ENCODE measurements at regions not wholly inside any gene's neighbourhood (a gene's known extent, or its start where the extent isn't known, plus 50 kb on each side); places are given as distances from the start of the nearest gene placed in this dataset.
"Not testable (repeated sequence)": the region's sequence is repeated elsewhere in the genome, so short reads cannot be mapped to it uniquely, and the experiment has no call there.

DNA sequence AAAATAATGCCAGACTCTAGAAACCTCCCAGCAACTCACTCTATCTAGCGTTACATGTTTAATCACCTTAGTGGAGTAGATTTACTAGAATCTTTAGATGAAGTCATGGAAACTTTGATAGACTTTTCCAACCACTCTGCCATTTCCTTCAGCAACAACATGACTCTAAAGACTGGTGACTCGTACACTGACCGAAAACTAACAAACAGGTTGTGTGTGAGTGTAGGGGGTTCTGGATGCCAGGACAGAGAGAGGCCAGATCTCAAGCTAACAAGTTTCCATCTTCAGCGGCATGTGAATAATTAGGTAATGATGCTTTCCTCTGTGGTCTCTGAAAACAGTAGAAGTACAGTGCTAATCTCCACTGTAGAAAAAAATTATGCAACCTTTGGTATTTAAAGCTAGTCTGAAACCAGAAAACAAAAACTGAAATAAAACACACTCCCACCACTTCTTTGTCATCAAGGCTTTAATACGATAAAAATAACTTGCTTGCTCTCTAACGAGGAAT is 286.4 kb downstream of the PRDM5 start:
- no peak for DNase-seq (ENCODE audit: low read depth)

GRCh38 chr4:120633810-120634209 is 288.7 kb downstream of the PRDM5 start:
- DNase-seq (ENCODE audit: low read depth), result no peak

- DNase-seq (ENCODE audit: low read depth), result no peak
Measured at GRCh38 chr4:120630427-120630826, 292.1 kb downstream of the PRDM5 start.

DNA sequence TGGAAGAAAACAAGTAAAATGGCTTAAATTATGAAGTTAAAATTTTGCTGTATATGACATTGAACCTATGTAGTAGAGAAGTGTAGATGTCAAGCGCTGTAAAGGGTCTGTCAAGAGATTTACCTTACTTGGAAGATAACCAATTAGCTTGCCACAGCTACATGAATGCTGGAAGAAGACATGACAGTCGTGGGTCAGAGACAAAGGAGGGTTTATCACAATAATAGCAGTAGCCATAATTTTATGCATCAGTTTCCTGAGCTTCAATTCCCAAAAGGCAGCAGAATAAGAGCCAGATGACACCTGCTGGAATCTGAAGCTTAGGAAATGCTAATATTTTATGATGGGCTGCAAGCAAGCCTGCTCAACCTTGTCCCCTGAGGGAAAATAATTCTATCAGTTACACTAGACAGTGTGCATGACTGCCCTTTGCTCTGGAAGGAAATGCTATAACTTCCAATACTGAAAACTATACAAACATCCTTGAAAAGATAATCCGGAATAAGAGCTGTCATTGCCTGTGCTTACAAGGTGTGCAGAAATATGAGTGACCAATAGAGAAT is 292.9 kb downstream of the PRDM5 start:
- DNase-seq (ENCODE audit: low read depth), result no peak

- DNase-seq (ENCODE audit: low read depth), result no peak
Measured at GRCh38 chr4:120622601-120623000, 299.9 kb downstream of the PRDM5 start.

- DNase-seq (ENCODE audit: low read depth), result no peak
Measured at GRCh38 chr4:120617171-120617570, 305.4 kb downstream of the PRDM5 start.

DNA sequence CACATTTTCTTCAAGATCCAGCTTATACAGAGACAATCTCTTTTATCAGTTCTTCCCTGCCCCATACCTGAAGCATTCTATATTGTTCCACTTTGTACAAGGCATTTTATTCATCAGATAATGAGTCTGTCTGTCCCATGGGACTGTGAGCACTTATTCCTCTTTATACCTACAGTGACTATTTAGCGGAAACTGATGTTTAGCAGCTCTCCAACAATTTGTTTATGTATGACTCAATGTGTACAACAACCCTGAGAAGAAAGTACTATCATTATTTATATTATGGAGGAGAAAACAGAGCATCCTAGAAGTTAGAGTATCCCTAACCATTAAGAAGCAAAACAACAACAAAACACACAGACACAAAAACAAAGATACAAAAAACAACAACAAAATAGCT is 306.5 kb downstream of the PRDM5 start:
- no peak for DNase-seq (ENCODE audit: low read depth)

DNA sequence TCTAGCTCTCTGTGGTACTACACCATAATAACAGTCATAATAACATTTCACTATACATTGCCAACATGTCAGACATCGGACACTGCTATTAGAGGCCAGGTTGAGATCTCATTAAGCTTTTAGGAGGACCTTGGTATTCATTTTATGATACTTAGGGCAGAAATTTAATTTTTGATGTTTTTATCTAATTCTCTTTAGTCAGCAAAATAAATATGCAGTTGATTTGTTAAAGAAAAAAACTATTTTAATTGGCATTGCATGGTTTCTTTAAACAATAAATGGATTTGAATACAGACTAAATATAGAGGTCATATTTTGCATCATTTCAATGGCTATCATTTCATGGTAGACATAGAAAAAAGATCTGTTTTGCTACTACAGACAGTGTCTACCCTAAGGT is 308.7 kb downstream of the PRDM5 start:
- DNase-seq (ENCODE audit: low read depth), result no peak

- no peak for DNase-seq (ENCODE audit: low read depth)
Measured at GRCh38 chr4:120611092-120611491, 311.4 kb downstream of the PRDM5 start.

GRCh38 chr4:120591038-120591437 is 331.5 kb downstream of the PRDM5 start:
- no peak for DNase-seq (ENCODE audit: low read depth)

GRCh38 chr4:120589787-120590186 is 332.7 kb downstream of the PRDM5 start:
- no peak for DNase-seq (ENCODE audit: low read depth)

DNA sequence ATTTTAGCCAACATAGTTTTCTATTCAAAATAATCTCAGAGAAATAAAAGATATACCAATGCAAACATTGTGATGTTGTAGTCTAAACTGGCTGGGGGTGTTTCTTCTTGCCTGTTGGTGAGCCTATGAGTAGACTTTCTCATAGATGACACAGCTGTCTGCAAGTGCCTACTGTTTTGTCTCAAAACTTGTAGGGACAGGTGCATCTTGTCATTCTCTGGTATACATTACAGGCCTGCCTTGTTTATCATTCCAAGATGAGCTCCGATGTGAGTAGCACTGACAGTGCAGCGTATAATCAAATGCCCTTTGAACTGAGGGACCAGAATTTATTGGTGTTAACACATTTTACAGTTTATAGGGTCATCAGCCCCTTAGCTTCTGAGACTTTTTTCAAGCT is 353.8 kb downstream of the PRDM5 start:
- no peak for DNase-seq (ENCODE audit: low read depth)

- no peak for DNase-seq (ENCODE audit: low read depth)
Measured at GRCh38 chr4:120561648-120562047, 360.9 kb downstream of the PRDM5 start.

GRCh38 chr4:120557372-120557771 is 365.2 kb downstream of the PRDM5 start:
- no peak for DNase-seq (ENCODE audit: low read depth)

DNA sequence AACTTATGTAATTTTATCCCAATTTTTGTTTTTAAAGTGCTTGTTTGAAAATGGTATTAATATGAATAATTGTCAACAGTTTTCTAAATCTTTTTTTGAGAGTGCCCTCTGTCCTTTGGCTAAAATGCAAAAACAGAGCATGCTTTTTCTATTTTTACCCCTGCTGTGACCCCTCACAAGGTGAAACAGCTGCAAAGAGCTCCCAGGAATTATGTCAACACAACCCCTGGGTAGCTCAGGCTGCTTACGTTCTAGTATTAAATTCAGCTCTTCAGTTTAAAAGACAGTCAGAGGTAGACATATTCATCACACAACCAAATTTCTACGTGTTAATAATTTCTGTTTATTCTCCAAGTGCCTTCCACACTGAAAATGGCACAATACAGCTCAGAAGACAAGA is 367.5 kb downstream of the PRDM5 start:
- no peak for DNase-seq (ENCODE audit: low read depth)

DNA sequence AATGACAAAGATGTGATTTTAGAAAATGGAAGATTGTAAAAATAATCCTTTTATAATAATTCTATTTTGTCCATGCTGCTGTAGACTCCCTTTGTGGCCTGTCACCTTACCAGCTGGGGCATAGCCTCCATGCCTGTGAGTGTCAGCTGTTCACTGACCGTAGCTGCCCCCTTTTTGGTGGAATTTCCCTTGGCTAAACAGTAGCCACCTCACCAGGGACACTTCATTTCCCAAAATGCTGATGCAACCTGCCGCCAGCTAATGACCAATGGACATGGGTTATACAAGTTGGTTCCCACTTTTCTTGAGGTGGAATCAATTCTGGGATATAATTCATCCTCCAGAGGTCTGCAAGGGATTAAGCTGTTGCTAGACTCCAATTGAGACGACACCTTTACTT is 368.4 kb downstream of the PRDM5 start:
- DNase-seq (ENCODE audit: low read depth), result no peak

- DNase-seq (ENCODE audit: low read depth), result not testable (repeated sequence)
Measured at GRCh38 chr4:120550624-120551220, 371.8 kb downstream of the PRDM5 start.

DNA sequence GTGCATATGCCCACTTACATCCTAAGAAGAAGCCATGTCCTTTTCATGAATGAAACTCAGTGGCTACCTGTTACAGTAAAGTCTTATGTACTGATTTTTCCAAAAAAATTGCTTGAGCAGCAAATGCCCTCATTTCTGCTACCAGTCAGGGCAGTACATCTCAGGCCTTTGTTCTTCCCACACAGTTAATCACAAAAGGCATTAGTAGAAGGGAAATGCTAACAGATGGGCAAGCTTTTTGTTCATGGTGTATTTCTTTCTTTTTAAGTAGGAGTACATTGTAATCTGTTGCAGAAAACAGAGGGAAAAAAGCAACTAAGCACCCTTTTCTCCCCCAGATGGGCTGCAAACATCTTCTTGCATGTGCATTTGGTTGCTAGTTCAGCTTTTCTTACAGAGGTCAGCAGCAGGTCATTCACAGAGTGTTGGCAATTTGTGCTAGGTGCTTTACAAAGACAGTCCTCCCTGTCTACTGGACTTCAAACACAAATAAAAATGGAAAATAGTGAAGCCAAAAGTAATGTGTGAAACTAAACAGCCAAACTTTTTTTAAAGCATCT is 373.4 kb downstream of the PRDM5 start:
- no peak for DNase-seq (ENCODE audit: low read depth)

- no peak for DNase-seq (ENCODE audit: low read depth)
Measured at GRCh38 chr4:120545391-120545790, 377.1 kb downstream of the PRDM5 start.

DNA sequence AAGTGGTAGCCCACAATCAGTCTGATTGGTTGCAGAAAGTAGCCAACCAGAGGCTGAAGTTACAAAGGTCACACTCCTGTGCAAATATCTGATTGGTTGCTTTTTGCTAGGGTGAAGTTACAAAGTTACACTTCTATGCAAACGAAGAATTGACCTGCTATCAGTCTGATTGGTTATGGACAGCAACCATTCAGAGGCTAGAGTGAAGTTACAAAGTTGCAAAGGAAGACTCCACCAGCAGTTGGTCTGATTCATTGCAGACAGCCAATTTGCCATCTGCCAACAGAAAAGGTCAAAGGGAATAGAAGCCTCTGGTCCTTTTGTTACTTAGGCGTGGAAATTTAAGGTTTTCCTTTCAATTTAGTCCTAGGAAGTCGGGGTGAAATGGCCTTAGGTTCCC is 377.7 kb downstream of the PRDM5 start:
- peak; percentile 1 for DNase-seq (ENCODE audit: low read depth)

GRCh38 chr4:120540625-120541024 is 381.9 kb downstream of the PRDM5 start:
- DNase-seq (ENCODE audit: low read depth), result no peak

- DNase-seq (ENCODE audit: low read depth), result no peak
Measured at GRCh38 chr4:120536884-120537283, 385.6 kb downstream of the PRDM5 start.

DNA sequence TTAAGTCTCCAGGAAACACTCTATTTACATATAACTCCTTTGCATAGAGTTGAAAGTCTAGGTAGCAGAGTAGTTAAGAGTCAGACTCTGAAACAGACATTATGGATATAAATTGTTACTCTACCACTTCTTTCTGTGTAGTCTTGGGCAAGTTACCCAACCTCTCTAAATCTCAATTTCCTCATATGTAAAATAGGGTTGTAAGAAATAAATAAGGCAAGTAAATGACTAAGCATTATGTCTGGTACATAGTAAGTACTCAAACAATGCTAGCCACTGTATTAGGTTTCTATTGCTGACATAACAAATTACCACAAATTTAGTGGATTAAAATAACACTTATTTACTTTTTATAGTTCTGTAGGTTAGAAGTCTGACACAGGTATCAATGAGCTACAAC is 394.1 kb downstream of the PRDM5 start:
- no peak for DNase-seq (ENCODE audit: low read depth)

GRCh38 chr4:120526033-120526432 is 396.5 kb downstream of the PRDM5 start:
- no peak for DNase-seq (ENCODE audit: low read depth)

Data from RPMI7951 (cell line).